HCT116 (cell line): ENCODE measurements at regions not wholly inside any gene's neighbourhood (a gene's known extent, or its start where the extent isn't known, plus 50 kb on each side); places are given as distances from the start of the nearest gene placed in this dataset.

Experiments used
- ATAC-seq: fragments of 200-7000 bp; cut with Tn5 transposase; 2 replicates; pipeline ENCODE4 v1.9.1; 2020; ENCODE audit warnings: mild to moderate bottlenecking, moderate library complexity
- BruUV-seq: library from RNA; stranded (reverse); fragments of 400-500 nt; replicated peaks from 2 replicates; lab custom pipeline; 2021; lab: Mats Ljungman, UMichigan
- CTCF ChIA-PET: fragments of 300-600 bp; sonication (Branson Sonifier 250); formaldehyde crosslinking; loops from one replicate; lab custom pipeline; 2021; ENCODE audit warnings: antibody characterized with exemption; lab: Charles Lee
- POLR2A ChIA-PET: fragments of 300-600, 350-600 bp; sonication (Branson Sonifier 250); formaldehyde crosslinking; loops from one replicate; lab custom pipeline; 2021; ENCODE audit warnings: antibody characterized with exemption; lab: Charles Lee
- RAD21 ChIA-PET, 2 experiments: fragments of 300-600 bp; sonication (Branson Sonifier 250); formaldehyde crosslinking; loops; one replicate each; lab custom pipeline; 2023; ENCODE audit warnings: low total read pairs in 2 of 2; ENCODE audit not compliant: uncharacterized antibody in 2 of 2, unreplicated experiment in 2 of 2, low non-redundant PET in 1 of 2; lab: Charles Lee
- DNase-seq: peaks from one replicate; pipeline ENCODE4 v3.0.0-alpha.2; 2010; ENCODE audit warnings: low read depth, low spot score
- H2AFZ ChIP-seq: fragments of 200-600 bp; shearing (Covaris generic), sonication (generic); 2 replicates; pipeline ENCODE4 v1.6.1; 2017; ENCODE audit warnings: low read depth, mixed run types, mixed read lengths, antibody characterized with exemption, low read length; ENCODE audit not compliant: poor library complexity, severe bottlenecking
- H3K27ac ChIP-seq: 2 replicates; pipeline ENCODE4 v1.5.1; 2012; ENCODE audit warnings: low read depth, low read length
- H3K27me3 ChIP-seq: fragments of 200-600 bp; sonication (generic); 2 replicates; pipeline ENCODE4 v1.6.1; 2016; ENCODE audit warnings: mixed run types, low read length, mixed read lengths; ENCODE audit not compliant: insufficient read depth
- H3K36me3 ChIP-seq, 2 experiments: fragments of 200-500 bp in 1 of 2; fragments of 200-600 bp in 1 of 2; sonication (Bioruptor generic) in 1 of 2; sonication (generic) in 1 of 2; 2 replicates each; pipeline versions ENCODE4 v1.5.1 to v1.6.1; 2014 to 2016; ENCODE audit warnings: low read length in 2 of 2, inconsistent platforms in 1 of 2, mixed read lengths in 1 of 2, mixed run types in 1 of 2; ENCODE audit not compliant: insufficient read depth in 2 of 2, control insufficient read depth in 1 of 2
- H3K4me1 ChIP-seq, 2 experiments: fragments of 200-600 bp in 1 of 2; sonication (generic) in 1 of 2; 2 replicates each; pipeline versions ENCODE4 v1.5.1 to v1.6.1; 2012 to 2017; ENCODE audit warnings: low read length in 2 of 2, inconsistent platforms in 1 of 2, mild to moderate bottlenecking in 1 of 2, mixed read lengths in 1 of 2, mixed run types in 1 of 2, moderate library complexity in 1 of 2; ENCODE audit not compliant: insufficient read depth in 2 of 2, control insufficient read depth in 1 of 2
- H3K4me2 ChIP-seq: fragments of 200-600 bp; sonication (generic); 2 replicates; pipeline ENCODE4 v1.6.1; 2017; ENCODE audit warnings: mixed run types, low read length, mixed read lengths
- H3K4me3 ChIP-seq, 2 experiments: fragments of 200-600 bp in 1 of 2; sonication (generic) in 1 of 2; replicated peaks in 1 of 2; 2 replicates each; pipeline ENCODE4 v1.5.1; 2011 to 2016; ENCODE audit warnings: low read length in 2 of 2, control low read depth in 1 of 2, low read depth in 1 of 2, mild to moderate bottlenecking in 1 of 2, mixed read lengths in 1 of 2, mixed run types in 1 of 2
- H3K79me2 ChIP-seq: fragments of 200-600 bp; sonication (generic); 2 replicates; pipeline ENCODE4 v1.6.1; 2017; ENCODE audit warnings: mild to moderate bottlenecking, mixed run types, low read length, moderate library complexity, mixed read lengths; ENCODE audit not compliant: insufficient read depth
- H3K9ac ChIP-seq: fragments of 200-600 bp; sonication (generic); 2 replicates; pipeline ENCODE4 v1.6.1; 2016; ENCODE audit warnings: low read length, mixed read lengths
- H3K9me2 ChIP-seq: fragments of 200-600 bp; sonication (generic), shearing (Covaris generic); 2 replicates; pipeline ENCODE4 v1.6.1; 2017; ENCODE audit warnings: mixed run types, mild to moderate bottlenecking, moderate library complexity; ENCODE audit not compliant: insufficient read depth
- H3K9me3 ChIP-seq, 2 experiments: fragments of 200-500 bp in 1 of 2; fragments of 200-600 bp in 1 of 2; sonication (Bioruptor generic) in 1 of 2; sonication (generic) in 1 of 2; 2 replicates each; pipeline ENCODE4 v1.6.1; 2014 to 2017; ENCODE audit warnings: low read length in 2 of 2, mixed read lengths in 2 of 2, inconsistent platforms in 1 of 2, low read depth in 1 of 2, mild to moderate bottlenecking in 1 of 2, mixed run types in 1 of 2, moderate library complexity in 1 of 2; ENCODE audit not compliant: control insufficient read depth in 1 of 2, insufficient read depth in 1 of 2
- H4K20me1 ChIP-seq: fragments of 200-600 bp; sonication (generic), shearing (Covaris generic); 2 replicates; pipeline ENCODE4 v1.6.1; 2017; ENCODE audit warnings: mixed run types, mild to moderate bottlenecking, moderate library complexity; ENCODE audit not compliant: insufficient read depth
- ATF3 ChIP-seq: IDR thresholded peaks from 2 replicates; pipeline ENCODE4 v1.6.1; 2012
- CBX3 ChIP-seq: IDR thresholded peaks from 2 replicates; pipeline ENCODE4 v1.6.1; 2012; ENCODE audit warnings: low read depth
- CEBPB ChIP-seq: IDR thresholded peaks from 2 replicates; pipeline ENCODE4 v1.6.1; 2012; ENCODE audit warnings: low read depth
- CTCF ChIP-seq, 3 experiments: fragments of 200-600 bp in 1 of 3; sonication (generic) in 1 of 3; IDR thresholded peaks in 2 of 3; conservative IDR thresholded peaks in 1 of 3; 2 replicates each; pipeline ENCODE4 v1.5.1; 2012 to 2017; ENCODE audit warnings: low read depth in 2 of 3, low read length in 2 of 3, antibody characterized with exemption in 1 of 3, borderline replicate concordance in 1 of 3, control low read depth in 1 of 3, mild to moderate bottlenecking in 1 of 3, mixed read lengths in 1 of 3, mixed run types in 1 of 3, moderate library complexity in 1 of 3; ENCODE audit not compliant: insufficient read depth in 1 of 3
- EGR1 ChIP-seq: IDR thresholded peaks from 2 replicates; pipeline ENCODE4 v1.6.1; 2012; ENCODE audit warnings: low read depth
- ELF1 ChIP-seq: IDR thresholded peaks from 2 replicates; pipeline ENCODE4 v1.6.1; 2012; ENCODE audit warnings: low read depth, borderline replicate concordance
- FOSL1 ChIP-seq: IDR thresholded peaks from 2 replicates; pipeline ENCODE4 v1.6.1; 2012; ENCODE audit warnings: low read depth
- JUND ChIP-seq: IDR thresholded peaks from 2 replicates; pipeline ENCODE4 v1.6.1; 2012
- MAX ChIP-seq: IDR thresholded peaks from 2 replicates; pipeline ENCODE4 v1.6.1; 2012
- POLR2A ChIP-seq: IDR thresholded peaks from 2 replicates; pipeline ENCODE4 v1.7.0; 2011; ENCODE audit warnings: borderline replicate concordance; ENCODE audit not compliant: insufficient read depth, insufficient read length; ENCODE audit errors: extremely low read depth
- POLR2AphosphoS5 ChIP-seq: IDR thresholded peaks from 2 replicates; pipeline ENCODE4 v1.6.1; 2011; ENCODE audit warnings: mild to moderate bottlenecking, low read depth, low read length, moderate library complexity
- RAD21 ChIP-seq: IDR thresholded peaks from 2 replicates; pipeline ENCODE4 v1.6.1; 2012; ENCODE audit warnings: low read depth, mild to moderate bottlenecking
- SP1 ChIP-seq: IDR thresholded peaks from 2 replicates; pipeline ENCODE4 v1.6.1; 2012; ENCODE audit warnings: low read depth
- SRF ChIP-seq: IDR thresholded peaks from 2 replicates; pipeline ENCODE4 v1.6.1; 2012; ENCODE audit warnings: low read depth
- YY1 ChIP-seq: IDR thresholded peaks from 2 replicates; pipeline ENCODE4 v1.6.1; 2011; ENCODE audit warnings: low read length, low read depth, moderate library complexity, mild to moderate bottlenecking; ENCODE audit not compliant: insufficient replicate concordance; ENCODE audit errors: extremely low read depth
- ZBTB33 ChIP-seq: IDR thresholded peaks from 2 replicates; pipeline ENCODE4 v1.6.1; 2011; ENCODE audit warnings: mild to moderate bottlenecking, low read length, moderate library complexity; ENCODE audit not compliant: insufficient replicate concordance; ENCODE audit errors: extremely low read depth
- ZFX ChIP-seq: fragments of 450-650 bp; IDR thresholded peaks from 2 replicates; pipeline ENCODE4 v1.6.1; 2017
- ZNF274 ChIP-seq: fragments of 200-500 bp; sonication (Bioruptor generic); IDR thresholded peaks from 2 replicates; pipeline ENCODE4 v1.6.1; 2014; ENCODE audit warnings: mild to moderate bottlenecking, low read depth, low read length, inconsistent platforms
- intact Hi-C: fragments of 100-400 bp; cut with micrococcal nuclease; formaldehyde crosslinking; loops from 2 replicates; pipeline ENCODE4 v1.10.0; 2022

GRCh38 chr3:103513003-103513402 lies 1078.2 kb downstream of the ZPLD1 start:
- Histone ChIP-seq H3K4me3 (no peak overlapping the region), H3K4me2 (no peak overlapping the region), H3K9me3 (no peaks in the 10 kb centered on the region), H3K27ac (no peak overlapping the region), H3K27me3 (no peaks in the 10 kb centered on the region), H3K9ac (no peak overlapping the region), H3K79me2 (no peaks in the 10 kb centered on the region), H4K20me1 (no peaks in the 10 kb centered on the region), H2AFZ (no peak overlapping the region), H3K36me3 (no peaks in the 10 kb centered on the region), H3K9me2 (no peaks in the 10 kb centered on the region), H3K4me1 (no peaks in the 10 kb centered on the region)
- TF ChIP-seq CEBPB, result no peak
- no peak for TF ChIP-seq POLR2A
- TF ChIP-seq CTCF (IDR thresholded peaks at IDR 0.05 in 2 of 3, conservative IDR thresholded peaks at IDR 0.05 in 1 of 3; ENCODE audit: borderline replicate concordance in 1 of 3, insufficient read depth in 1 of 3, low read depth in 2 of 3, low read length in 2 of 3), result no peak
- TF ChIP-seq JUND, result no peak
- BruUV-seq, result no TSS peak
- ChIA-PET POLR2A (no interaction called here), RAD21 (no interaction called here), CTCF (no interaction called here)
- ATAC-seq (no peak), DNase-seq (no peak)
- intact Hi-C loops, result no loop called here

- intact Hi-C loops, result no loop called here
- CTCF ChIA-PET, result no interaction called here
- H3K9ac ChIP-seq, result no peak overlapping the region
- no peaks in the 10 kb centered on the region for H3K4me1 ChIP-seq
- no peak overlapping the region for H3K27ac ChIP-seq
- H3K27me3 ChIP-seq, result no peaks in the 10 kb centered on the region
- no peaks in the 10 kb centered on the region for H4K20me1 ChIP-seq
- no peak overlapping the region for H3K4me3 ChIP-seq
- no TSS peak for BruUV-seq
- POLR2A ChIA-PET, result no interaction called here
- DNase-seq (no peak), ATAC-seq (no peak)
- H3K79me2 ChIP-seq, result no peaks in the 10 kb centered on the region
- no peaks in the 10 kb centered on the region for H3K9me2 ChIP-seq
- no peaks in the 10 kb centered on the region for H3K36me3 ChIP-seq
- no peaks in the 10 kb centered on the region for H3K9me3 ChIP-seq
- no peak overlapping the region for H3K4me2 ChIP-seq
- RAD21 ChIA-PET, result no interaction called here
- H2AFZ ChIP-seq, result no peak overlapping the region
- TF ChIP-seq CBX3 (no peak), ZNF274 (no peak), YY1 (no peak), RAD21 (no peak), ZFX (no peak), EGR1 (no peak), MAX (no peak), ATF3 (no peak), ZBTB33 (no peak), ELF1 (no peak), SP1 (no peak), SRF (no peak), POLR2A (no peak), POLR2AphosphoS5 (no peak), FOSL1 (no peak), JUND (no peak)
These were observed 1080.3 kb downstream of the ZPLD1 start for GRCh38 chr3:103515116-103515515.
